RCC 7860 (cell line): ENCODE measurements at regions not wholly inside any gene's neighbourhood (a gene's known extent, or its start where the extent isn't known, plus 50 kb on each side); places are given as distances from the start of the nearest gene placed in this dataset.

Source experiments
- DNase-seq: peaks from one replicate; pipeline ENCODE4 v3.0.0-alpha.2; 2015; ENCODE audit warnings: low spot score
- FAIRE-seq: peaks from 2 replicates; lab custom pipeline; 2012; peaks lifted over from hg19 to GRCh38; lab: Jason Lieb, UNC

- no peak for FAIRE-seq
Observed at GRCh38 chr19:27764186-27764804, 1448.7 kb downstream of the UQCRFS1 start.

GRCh38 chr19:27762933-27763332, 1450.0 kb downstream of the UQCRFS1 start:
- FAIRE-seq (no peak), DNase-seq (no peak)

More at GRCh38 chr19:27764186-27764804, 1448.7 kb downstream of the UQCRFS1 start:
- DNase-seq: no peak

- DNase-seq (no peak), FAIRE-seq (no peak)
Observed at GRCh38 chr19:27759896-27760295, 1453.1 kb downstream of the UQCRFS1 start.

- FAIRE-seq: no peak
- no peak for DNase-seq
Observed at GRCh38 chr19:27758626-27759505, 1454.1 kb downstream of the UQCRFS1 start.

GRCh38 chr19:27754700-27755099, 1458.3 kb downstream of the UQCRFS1 start:
- FAIRE-seq (no peak), DNase-seq (no peak)

GRCh38 chr19:27753622-27754021, 1459.3 kb downstream of the UQCRFS1 start:
- no peak for DNase-seq
- FAIRE-seq: no peak

- DNase-seq (no peak), FAIRE-seq (no peak)
Observed at GRCh38 chr19:27752530-27753184, 1460.3 kb downstream of the UQCRFS1 start.

GRCh38 chr19:27751044-27751391, 1461.9 kb downstream of the UQCRFS1 start:
- FAIRE-seq (no peak), DNase-seq (no peak)

GRCh38 chr19:27750391-27751043, 1462.4 kb downstream of the UQCRFS1 start:
- FAIRE-seq: no peak
- no peak for DNase-seq

- DNase-seq: no peak
- FAIRE-seq: no peak
Observed at GRCh38 chr19:27748551-27749152, 1464.3 kb downstream of the UQCRFS1 start.

- no peak for DNase-seq
- no peak for FAIRE-seq
Observed at GRCh38 chr19:27746691-27747380, 1466.1 kb downstream of the UQCRFS1 start.

GRCh38 chr19:27745978-27746542, 1466.9 kb downstream of the UQCRFS1 start:
- FAIRE-seq (no peak), DNase-seq (no peak)

GRCh38 chr19:27744926-27745768, 1467.8 kb downstream of the UQCRFS1 start:
- no peak for DNase-seq
- FAIRE-seq: no peak

- DNase-seq (no peak), FAIRE-seq (no peak)
Observed at GRCh38 chr19:27742041-27742440, 1470.9 kb downstream of the UQCRFS1 start.

- FAIRE-seq (no peak), DNase-seq (no peak)
Observed at GRCh38 chr19:27741236-27741635, 1471.7 kb downstream of the UQCRFS1 start.

GRCh38 chr19:27740396-27740795, 1472.6 kb downstream of the UQCRFS1 start:
- no peak for DNase-seq
- no peak for FAIRE-seq

- DNase-seq: no peak
- FAIRE-seq: no peak
Observed at GRCh38 chr19:27738569-27739193, 1474.3 kb downstream of the UQCRFS1 start.

- DNase-seq (no peak), FAIRE-seq (no peak)
Observed at GRCh38 chr19:27736225-27736624, 1476.7 kb downstream of the UQCRFS1 start.

GRCh38 chr19:27735314-27735713, 1477.6 kb downstream of the UQCRFS1 start:
- DNase-seq (no peak), FAIRE-seq (no peak)
